SK-N-MC (cell line): ENCODE measurements at regions not wholly inside any gene's neighbourhood (a gene's known extent, or its start where the extent isn't known, plus 50 kb on each side); places are given as distances from the start of the nearest gene placed in this dataset.

ENCODE experiments used
- EZH2 ChIP-seq: fragments of 200-600 bp; sonication (generic); IDR thresholded peaks from one replicate; pipeline ENCODE4 v1.6.1; 2017; ENCODE audit warnings: antibody characterized with exemption
- POLR2AphosphoS5 ChIP-seq: IDR thresholded peaks from 2 replicates; pipeline ENCODE4 v1.6.1; 2012; ENCODE audit warnings: mild to moderate bottlenecking, low read depth, low read length, borderline replicate concordance

DNA sequence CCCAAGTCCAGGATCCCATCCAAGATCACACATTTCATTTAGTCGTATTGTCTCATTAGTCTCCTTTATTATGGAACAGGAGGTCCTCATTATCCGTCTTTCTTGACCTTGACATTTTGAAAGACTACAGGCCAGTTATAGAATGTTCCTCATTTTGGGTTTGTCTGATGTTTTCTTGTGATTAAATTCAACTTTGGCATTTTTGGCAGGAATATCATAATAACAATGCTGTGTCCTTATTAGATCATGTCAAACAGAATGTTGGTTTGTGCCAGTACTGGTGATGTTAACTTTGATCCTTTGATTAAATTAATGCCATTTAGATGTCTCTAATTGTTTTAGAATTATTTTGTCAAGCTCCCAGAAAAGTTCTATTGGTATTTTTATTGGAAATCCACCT is 106.5 kb upstream of the FRY start:
- no peak for TF ChIP-seq POLR2AphosphoS5
- TF ChIP-seq EZH2: no peak
